ENCODE measurements at regions not wholly inside any gene's neighbourhood (a gene's known extent, or its start where the extent isn't known, plus 50 kb on each side); places are given as distances from the start of the nearest gene placed in this dataset.

- Histone ChIP-seq H3K9me3 (replicated peaks; ENCODE audit: control insufficient read depth, insufficient read depth, low read depth, low read length) (no peaks in the 10 kb centered on the region), H3K4me3 (no peak overlapping the region), H2AFZ (ENCODE audit: low read depth, low read length) (no peak overlapping the region), H3K9ac (ENCODE audit: insufficient read depth in 1 of 2, low read depth in 2 of 2, low read length in 2 of 2) (no peak overlapping the region), H3K27ac (ENCODE audit: extremely low read depth, low read depth, low read length) (no peak overlapping the region), H4K20me1 (replicated peaks; ENCODE audit: control insufficient read depth, insufficient read depth, low read length) (no peaks in the 10 kb centered on the region), H3K27me3 (ENCODE audit: control insufficient read depth in 2 of 2, insufficient read depth in 2 of 2, low read length in 2 of 2) (no peaks in the 10 kb centered on the region), H3K9me1 (ENCODE audit: control insufficient read depth, insufficient read depth, low read length) (no peaks in the 10 kb centered on the region), H3K4me2 (ENCODE audit: insufficient read depth, low read length) (no peak overlapping the region), H3K79me2 (ENCODE audit: control insufficient read depth, insufficient read depth, low read length) (no peaks in the 10 kb centered on the region), H3K4me1 (replicated peaks in 1 of 2; ENCODE audit: control insufficient read depth in 2 of 2, insufficient read depth in 2 of 2, low read length in 2 of 2) (no peaks in the 10 kb centered on the region), H3K36me3 (ENCODE audit: control insufficient read depth, insufficient read depth, low read length) (no peaks in the 10 kb centered on the region)
- intact Hi-C loops (cut with micrococcal nuclease) (loop anchor here (2.0 to 10.0 kb wide), 2 partner anchors 429 to 747 kb away; no protein-coding TSS in a partner anchor), in situ Hi-C loops (cut with MboI) (no loop called here)
- FAIRE-seq (no peak), ATAC-seq (no peak), DNase-seq (ENCODE audit: extremely low read depth in 1 of 4, low spot score in 3 of 4) (no peak)
- CTCF ChIA-PET (ENCODE audit: low intra/inter-chr PET ratio) = no interaction called here
- BruUV-seq (replicated peaks) = no TSS peak
- POLR2A ChIA-PET = no interaction called here
- 0% methylated on average over 2 of the region's 2 CpGs for WGBS (ENCODE audit: insufficient coverage, low coverage, missing lambda C conversion rate)
- no peak for TF ChIP-seq ZNF518B (CRISPR knock-in tag; IDR thresholded peaks at IDR 0.05)
Measured at GRCh38 chr4:52235552-52236201, 184.6 kb downstream of the SPATA18 start.

- no peaks in the 10 kb centered on the region for H4K20me1 ChIP-seq (replicated peaks; ENCODE audit: control insufficient read depth, insufficient read depth, low read length)
- no peaks in the 10 kb centered on the region for H3K4me1 ChIP-seq (replicated peaks in 1 of 2; ENCODE audit: control insufficient read depth in 2 of 2, insufficient read depth in 2 of 2, low read length in 2 of 2)
- FAIRE-seq = no peak
- ChIA-PET POLR2A (interaction anchor here (0.5 kb wide), 1 partner anchor 166 kb away, joined by 3 read pairs; no protein-coding TSS in a partner anchor), CTCF (ENCODE audit: low intra/inter-chr PET ratio) (no interaction called here)
- H3K4me2 ChIP-seq (ENCODE audit: insufficient read depth, low read length) = no peak overlapping the region
- no peak overlapping the region for H3K4me3 ChIP-seq
- no peaks in the 10 kb centered on the region for H3K27me3 ChIP-seq (ENCODE audit: control insufficient read depth in 2 of 2, insufficient read depth in 2 of 2, low read length in 2 of 2)
- H2AFZ ChIP-seq (ENCODE audit: low read depth, low read length) = no peak overlapping the region
- no peaks in the 10 kb centered on the region for H3K9me1 ChIP-seq (ENCODE audit: control insufficient read depth, insufficient read depth, low read length)
- no peaks in the 10 kb centered on the region for H3K9me3 ChIP-seq (replicated peaks; ENCODE audit: control insufficient read depth, insufficient read depth, low read depth, low read length)
- no peak for ATAC-seq
- no peak overlapping the region for H3K27ac ChIP-seq (ENCODE audit: extremely low read depth, low read depth, low read length)
- H3K9ac ChIP-seq (ENCODE audit: insufficient read depth in 1 of 2, low read depth in 2 of 2, low read length in 2 of 2) = no peak overlapping the region
- DNase-seq (ENCODE audit: extremely low read depth in 1 of 4, low spot score in 3 of 4) = no peak
- no peaks in the 10 kb centered on the region for H3K36me3 ChIP-seq (ENCODE audit: control insufficient read depth, insufficient read depth, low read length)
- no TSS peak for BruUV-seq (replicated peaks)
- in situ Hi-C loops (cut with MboI) = no loop called here
- H3K79me2 ChIP-seq (ENCODE audit: control insufficient read depth, insufficient read depth, low read length) = no peaks in the 10 kb centered on the region
- intact Hi-C loops (cut with micrococcal nuclease) = no loop called here
- TF ChIP-seq TSHZ1 (CRISPR knock-in tag; IDR thresholded peaks at IDR 0.05) = no peak
- TF ChIP-seq FOXA1 (IDR thresholded peaks at IDR 0.05; ENCODE audit: borderline replicate concordance) = no peak
- TF ChIP-seq ELF4 (CRISPR knock-in tag; IDR thresholded peaks at IDR 0.05) = no peak
- no peak for TF ChIP-seq ZNF12 (CRISPR knock-in tag; IDR thresholded peaks at IDR 0.05)
- TF ChIP-seq KDM5B (IDR thresholded peaks at IDR 0.05; ENCODE audit: insufficient replicate concordance, low read depth, low read length) = no peak
- no peak for TF ChIP-seq ZNF197 (CRISPR knock-in tag; IDR thresholded peaks at IDR 0.05; ENCODE audit: low read depth)
Measured at GRCh38 chr4:52241916-52242315, 190.8 kb downstream of the SPATA18 start.
